ENCODE measurements at regions not wholly inside any gene's neighbourhood (a gene's known extent, or its start where the extent isn't known, plus 50 kb on each side); places are given as distances from the start of the nearest gene placed in this dataset.

DNA sequence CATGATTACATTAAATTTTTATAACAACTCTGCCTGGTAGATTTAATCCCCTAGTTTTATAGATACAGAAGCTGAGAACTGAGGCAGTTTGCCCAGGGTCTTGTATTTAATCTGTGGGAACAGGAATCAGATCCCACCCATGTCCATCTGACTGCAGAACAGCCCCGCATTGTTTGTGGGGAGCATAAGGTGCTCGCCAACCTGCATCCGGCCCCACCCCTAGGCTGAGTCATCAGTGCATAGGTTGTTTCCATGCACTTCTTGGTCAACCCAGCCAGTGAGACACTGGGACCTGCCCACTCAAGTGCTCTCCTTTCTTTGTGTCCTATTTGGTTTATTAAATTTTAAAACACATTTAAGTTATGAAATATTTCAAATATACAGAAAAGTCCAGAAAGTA is 266.2 kb downstream of the OPA1 start:
- TF ChIP-seq, protein P1, sequence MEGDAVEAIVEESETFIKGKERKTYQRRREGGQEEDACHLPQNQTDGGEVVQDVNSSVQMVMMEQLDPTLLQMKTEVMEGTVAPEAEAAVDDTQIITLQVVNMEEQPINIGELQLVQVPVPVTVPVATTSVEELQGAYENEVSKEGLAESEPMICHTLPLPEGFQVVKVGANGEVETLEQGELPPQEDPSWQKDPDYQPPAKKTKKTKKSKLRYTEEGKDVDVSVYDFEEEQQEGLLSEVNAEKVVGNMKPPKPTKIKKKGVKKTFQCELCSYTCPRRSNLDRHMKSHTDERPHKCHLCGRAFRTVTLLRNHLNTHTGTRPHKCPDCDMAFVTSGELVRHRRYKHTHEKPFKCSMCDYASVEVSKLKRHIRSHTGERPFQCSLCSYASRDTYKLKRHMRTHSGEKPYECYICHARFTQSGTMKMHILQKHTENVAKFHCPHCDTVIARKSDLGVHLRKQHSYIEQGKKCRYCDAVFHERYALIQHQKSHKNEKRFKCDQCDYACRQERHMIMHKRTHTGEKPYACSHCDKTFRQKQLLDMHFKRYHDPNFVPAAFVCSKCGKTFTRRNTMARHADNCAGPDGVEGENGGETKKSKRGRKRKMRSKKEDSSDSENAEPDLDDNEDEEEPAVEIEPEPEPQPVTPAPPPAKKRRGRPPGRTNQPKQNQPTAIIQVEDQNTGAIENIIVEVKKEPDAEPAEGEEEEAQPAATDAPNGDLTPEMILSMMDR (IDR thresholded peaks at IDR 0.05), result no peak
- TF ChIP-seq POLR2AphosphoS5 (IDR thresholded peaks at IDR 0.05) (no peak), POLR2A (IDR thresholded peaks at IDR 0.05) (no peak), EP300 (IDR thresholded peaks at IDR 0.05) (no peak)

Measured in stomach (tissue), 4 donors.